ENCODE measurements at regions not wholly inside any gene's neighbourhood (a gene's known extent, or its start where the extent isn't known, plus 50 kb on each side); places are given as distances from the start of the nearest gene placed in this dataset.

GRCh38 chr4:24680746-24681448 lies 96.5 kb upstream of the DHX15 start:
- H3K27me3 ChIP-seq = no peaks in the 10 kb centered on the region
- TF ChIP-seq CTCF (IDR thresholded peaks at IDR 0.05) (no peak), POLR2A (IDR thresholded peaks at IDR 0.05) (no peak)
- no peak overlapping the region for H3K27ac ChIP-seq
- H3K4me1 ChIP-seq = no peaks in the 10 kb centered on the region
- 53 to 62% methylated on average over 9 of the region's 9 CpGs for WGBS, 2 donors
- no peaks in the 10 kb centered on the region for H3K36me3 ChIP-seq (replicated peaks in 1 of 2; ENCODE audit: insufficient read depth in 1 of 2, low read depth in 2 of 2)
- DNase-seq (no peak), ATAC-seq (no peak)
- H3K4me3 ChIP-seq = no peak overlapping the region
- peaks cover 0 to 2% (median 0%) of the 10 kb centered on the region in 3 donors for H3K9me3 ChIP-seq
- intact Hi-C loops (cut with DNase I) = loop anchor here (5.0 kb wide), 1 partner anchor 189 kb away; no protein-coding TSS in a partner anchor

- no peak overlapping the region for H3K27ac ChIP-seq
- no peak for ATAC-seq
- H3K9me3 ChIP-seq = no peaks in the 10 kb centered on the region
- no peak for DNase-seq
- no peaks in the 10 kb centered on the region for H3K4me1 ChIP-seq
- TF ChIP-seq CTCF (IDR thresholded peaks at IDR 0.05) (no peak), POLR2A (IDR thresholded peaks at IDR 0.05) (no peak)
- no peaks in the 10 kb centered on the region for H3K27me3 ChIP-seq
- intact Hi-C loops (cut with DNase I) = loop anchor here (5.0 kb wide), 1 partner anchor 191 kb away; no protein-coding TSS in a partner anchor
- no peaks in the 10 kb centered on the region for H3K36me3 ChIP-seq (replicated peaks in 1 of 2; ENCODE audit: insufficient read depth in 1 of 2, low read depth in 2 of 2)
- WGBS, 2 donors = 49 to 74% methylated on average over 7 of the region's 7 CpGs
- H3K4me3 ChIP-seq = no peak overlapping the region
Measured at GRCh38 chr4:24683116-24683515, 98.8 kb upstream of the DHX15 start.

- Histone ChIP-seq H3K4me1 (no peaks in the 10 kb centered on the region), H3K9me3 (no peaks in the 10 kb centered on the region), H3K4me3 (no peak overlapping the region), H3K27me3 (no peaks in the 10 kb centered on the region), H3K27ac (no peak overlapping the region), H3K36me3 (replicated peaks in 1 of 2; ENCODE audit: insufficient read depth in 1 of 2, low read depth in 2 of 2) (no peaks in the 10 kb centered on the region)
- intact Hi-C loops (cut with DNase I) = no loop called here
- 38 to 40% methylated on average over 13 of the region's 13 CpGs for WGBS, 2 donors
- TF ChIP-seq CTCF (IDR thresholded peaks at IDR 0.05) = peak; percentile 43 to 81 (median 52)
- TF ChIP-seq POLR2A (IDR thresholded peaks at IDR 0.05) = no peak
- peak; percentile 20 to 63 (median 47) for DNase-seq
- no peak for ATAC-seq
Measured at GRCh38 chr4:24686866-24687692, 102.7 kb upstream of the DHX15 start.

GRCh38 chr4:24688453-24688852 lies 104.1 kb upstream of the DHX15 start:
- intact Hi-C loops (cut with DNase I) = no loop called here
- no peak for ATAC-seq

More at GRCh38 chr4:24688453-24688852, 104.1 kb upstream of the DHX15 start:
- no peaks in the 10 kb centered on the region for H3K27me3 ChIP-seq
- H3K4me3 ChIP-seq = no peak overlapping the region
- H3K9me3 ChIP-seq = no peaks in the 10 kb centered on the region
- TF ChIP-seq POLR2A (IDR thresholded peaks at IDR 0.05) (no peak), CTCF (IDR thresholded peaks at IDR 0.05) (no peak)
- no peaks in the 10 kb centered on the region for H3K36me3 ChIP-seq (replicated peaks in 1 of 2; ENCODE audit: insufficient read depth in 1 of 2, low read depth in 2 of 2)
- WGBS, 2 donors = 57 to 63% methylated on average over 3 of the region's 3 CpGs
- H3K4me1 ChIP-seq = no peaks in the 10 kb centered on the region
- no peak for DNase-seq
- H3K27ac ChIP-seq = no peak overlapping the region

Measured in body of pancreas (tissue), 4 donors.